Ovary (tissue), 3 donors: ENCODE measurements at regions not wholly inside any gene's neighbourhood (a gene's known extent, or its start where the extent isn't known, plus 50 kb on each side); places are given as distances from the start of the nearest gene placed in this dataset.

Experiments used
- EP300 ChIP-seq: sonication (generic); formaldehyde crosslinking; IDR thresholded peaks from one replicate; pipeline ENCODE4 v1.6.1; 2017; ENCODE audit warnings: antibody characterized with exemption
- POLR2A ChIP-seq: fragments of 450-650 bp; IDR thresholded peaks from one replicate; pipeline ENCODE4 v1.6.1; 2017; ENCODE audit warnings: antibody characterized with exemption, mild to moderate bottlenecking, moderate library complexity
- TF ChIP-seq, protein P1 (sequence below), 3 donors: fragments of 450-650 bp in 2 of 3; fragments of 200-600 bp in 1 of 3; IDR thresholded peaks; one replicate each; pipeline versions ENCODE4 v1.5.1 to v1.8.0; 2016 to 2022; ENCODE audit warnings: antibody characterized with exemption in 3 of 3, mild to moderate bottlenecking in 1 of 3
- donor health status: DM: no; HTN: no; CAD: no.

DNA sequence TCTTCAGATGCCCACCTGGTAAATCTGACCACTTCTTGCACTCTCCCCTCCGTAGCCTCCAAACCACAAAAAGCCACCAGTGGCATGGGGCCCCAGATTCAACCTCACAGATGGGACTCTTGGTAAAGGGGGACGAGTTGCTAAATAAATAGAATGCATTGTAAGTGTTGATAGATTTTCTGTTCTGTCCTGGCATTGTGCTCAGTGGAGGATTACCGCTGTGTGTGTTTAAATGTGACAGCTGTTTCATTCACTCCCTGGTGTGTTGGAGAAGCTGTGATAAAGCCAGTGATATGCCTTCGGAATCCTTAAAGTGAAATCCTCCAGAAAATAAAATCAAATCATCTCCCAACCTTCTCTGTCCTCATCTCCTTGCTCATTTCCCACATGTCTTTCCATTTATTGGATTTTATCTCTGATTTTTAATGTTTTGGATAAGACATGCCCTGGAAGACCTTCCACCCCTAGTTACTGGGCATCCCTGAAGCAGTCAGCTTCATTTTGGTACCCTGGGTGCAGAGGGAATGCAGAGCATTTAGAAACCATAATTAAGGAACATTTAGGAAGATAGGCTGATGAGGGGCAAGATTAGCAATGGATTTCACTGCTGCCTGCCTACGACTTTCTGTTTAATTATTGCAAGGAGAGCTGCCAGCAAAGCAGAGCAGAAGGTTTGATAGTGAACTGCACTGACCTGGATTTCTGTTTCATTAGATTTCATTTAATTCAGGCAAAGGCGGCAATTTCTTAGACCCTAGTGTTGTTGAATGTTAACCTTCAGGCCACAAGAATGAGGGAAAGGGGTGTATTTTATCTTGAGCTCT lies 460.9 kb upstream of the KIRREL3 start:
- TF ChIP-seq, protein P1, sequence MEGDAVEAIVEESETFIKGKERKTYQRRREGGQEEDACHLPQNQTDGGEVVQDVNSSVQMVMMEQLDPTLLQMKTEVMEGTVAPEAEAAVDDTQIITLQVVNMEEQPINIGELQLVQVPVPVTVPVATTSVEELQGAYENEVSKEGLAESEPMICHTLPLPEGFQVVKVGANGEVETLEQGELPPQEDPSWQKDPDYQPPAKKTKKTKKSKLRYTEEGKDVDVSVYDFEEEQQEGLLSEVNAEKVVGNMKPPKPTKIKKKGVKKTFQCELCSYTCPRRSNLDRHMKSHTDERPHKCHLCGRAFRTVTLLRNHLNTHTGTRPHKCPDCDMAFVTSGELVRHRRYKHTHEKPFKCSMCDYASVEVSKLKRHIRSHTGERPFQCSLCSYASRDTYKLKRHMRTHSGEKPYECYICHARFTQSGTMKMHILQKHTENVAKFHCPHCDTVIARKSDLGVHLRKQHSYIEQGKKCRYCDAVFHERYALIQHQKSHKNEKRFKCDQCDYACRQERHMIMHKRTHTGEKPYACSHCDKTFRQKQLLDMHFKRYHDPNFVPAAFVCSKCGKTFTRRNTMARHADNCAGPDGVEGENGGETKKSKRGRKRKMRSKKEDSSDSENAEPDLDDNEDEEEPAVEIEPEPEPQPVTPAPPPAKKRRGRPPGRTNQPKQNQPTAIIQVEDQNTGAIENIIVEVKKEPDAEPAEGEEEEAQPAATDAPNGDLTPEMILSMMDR (IDR thresholded peaks at IDR 0.05): no peak
- TF ChIP-seq POLR2A (no peak), EP300 (no peak)
